Suprapubic skin (tissue), 3 donors: ENCODE measurements at regions not wholly inside any gene's neighbourhood (a gene's known extent, or its start where the extent isn't known, plus 50 kb on each side); places are given as distances from the start of the nearest gene placed in this dataset.

Experiments
- CTCF ChIP-seq, 2 donors: fragments of 200-600 bp in 1 of 2; fragments of 450-650 bp in 1 of 2; sonication (generic) in 1 of 2; IDR thresholded peaks; one replicate each; pipeline ENCODE4 v1.5.1; 2016 to 2019; ENCODE audit warnings: antibody characterized with exemption in 2 of 2, mild to moderate bottlenecking in 1 of 2, moderate library complexity in 1 of 2
- POLR2A ChIP-seq, 2 donors: fragments of 450-650 bp; IDR thresholded peaks; one replicate each; pipeline ENCODE4 v1.6.1; 2017; ENCODE audit warnings: antibody characterized with exemption in 2 of 2, mild to moderate bottlenecking in 2 of 2, moderate library complexity in 2 of 2

DNA sequence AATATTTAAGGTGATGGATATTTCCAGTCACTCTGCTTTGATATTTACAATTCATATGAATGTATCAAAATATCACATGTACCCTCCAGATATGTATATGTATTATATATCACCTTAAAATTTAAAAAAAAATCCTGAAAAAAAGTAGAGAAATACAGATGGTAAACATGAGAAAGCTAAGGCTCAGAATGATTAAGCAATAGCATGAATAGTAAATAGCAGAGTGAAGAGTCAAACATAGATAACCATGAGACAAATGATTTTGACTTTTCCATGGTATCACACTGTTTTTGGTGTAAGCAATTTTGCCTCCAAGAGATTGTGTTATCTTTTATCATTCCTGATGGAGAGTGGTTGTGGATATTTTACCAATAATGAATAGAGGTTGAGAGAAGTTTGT lies 868.8 kb downstream of the CDH11 start:
- TF ChIP-seq CTCF (IDR thresholded peaks at IDR 0.05) (no peak), POLR2A (IDR thresholded peaks at IDR 0.05) (no peak)
